Liver (tissue), 8 donors: ENCODE measurements at regions not wholly inside any gene's neighbourhood (a gene's known extent, or its start where the extent isn't known, plus 50 kb on each side); places are given as distances from the start of the nearest gene placed in this dataset.

Source experiments
- DNase-seq: peaks from one replicate; pipeline ENCODE4 v3.0.0-alpha.2; 2017; ENCODE audit warnings: low spot score
- H3K27ac ChIP-seq, 2 donors: one replicate each; pipeline ENCODE4 v1.7.0; 2013; ENCODE audit warnings: inconsistent platforms in 2 of 2, low read length in 2 of 2, control low read depth in 1 of 2, low read depth in 1 of 2, mild to moderate bottlenecking in 1 of 2
- H3K27me3 ChIP-seq, 4 donors: one replicate each; pipeline versions ENCODE4 v1.6.1 to v1.7.0; 2013; ENCODE audit warnings: low read length in 3 of 4, inconsistent platforms in 1 of 4, mild to moderate bottlenecking in 1 of 4, moderate library complexity in 1 of 4; ENCODE audit not compliant: control insufficient read depth in 4 of 4, insufficient read depth in 4 of 4
- H3K36me3 ChIP-seq, 4 donors: one replicate each; pipeline versions ENCODE4 v1.6.1 to v1.7.0; 2013; ENCODE audit warnings: low read length in 3 of 4, mild to moderate bottlenecking in 3 of 4, low read depth in 1 of 4, moderate library complexity in 1 of 4; ENCODE audit not compliant: control insufficient read depth in 4 of 4, insufficient read depth in 3 of 4
- H3K4me1 ChIP-seq, 4 donors: one replicate each; pipeline versions ENCODE4 v1.6.1 to v1.7.0; 2013; ENCODE audit warnings: low read length in 3 of 4, mild to moderate bottlenecking in 3 of 4, moderate library complexity in 1 of 4; ENCODE audit not compliant: control insufficient read depth in 4 of 4, insufficient read depth in 4 of 4
- H3K4me3 ChIP-seq, 3 donors: one replicate each; pipeline versions ENCODE4 v1.6.1 to v1.7.0; 2013; ENCODE audit warnings: low read length in 3 of 3, control low read depth in 1 of 3, low read depth in 1 of 3, mild to moderate bottlenecking in 1 of 3
- H3K9ac ChIP-seq, 2 donors: one replicate each; pipeline ENCODE4 v1.7.0; 2013; ENCODE audit warnings: low read length in 2 of 2, mild to moderate bottlenecking in 2 of 2, moderate library complexity in 2 of 2, control low read depth in 1 of 2, low read depth in 1 of 2
- H3K9me3 ChIP-seq, 4 donors: one replicate each; pipeline versions ENCODE4 v1.6.1 to v1.7.0; 2013; ENCODE audit warnings: low read length in 3 of 4; ENCODE audit not compliant: control insufficient read depth in 4 of 4
- ATF3 ChIP-seq: IDR thresholded peaks from 2 replicates; pipeline ENCODE4 v1.6.1; 2016; ENCODE audit warnings: antibody characterized with exemption
- CTCF ChIP-seq: fragments of 150-350 bp; IDR thresholded peaks from 2 replicates; pipeline ENCODE4 v1.5.1; 2017; ENCODE audit warnings: improper control_type of control experiment, low read depth, low read length; ENCODE audit not compliant: missing input control
- FOXA1 ChIP-seq: IDR thresholded peaks from 2 replicates; pipeline ENCODE4 v1.6.1; 2016; ENCODE audit warnings: antibody characterized with exemption
- HNF4G ChIP-seq: IDR thresholded peaks from 2 replicates; pipeline ENCODE4 v1.6.1; 2016; ENCODE audit warnings: antibody characterized with exemption
- RAD21 ChIP-seq, 2 donors: IDR thresholded peaks; 2 replicates each; pipeline ENCODE4 v1.6.1; 2016; ENCODE audit warnings: antibody characterized with exemption in 2 of 2, mild to moderate bottlenecking in 2 of 2
- RXRA ChIP-seq, 2 donors: IDR thresholded peaks; 2 replicates each; pipeline ENCODE4 v1.6.1; 2017 to 2018; ENCODE audit warnings: antibody characterized with exemption in 2 of 2, mild to moderate bottlenecking in 1 of 2
- SP1 ChIP-seq: IDR thresholded peaks from 2 replicates; pipeline ENCODE4 v1.6.1; 2018; ENCODE audit warnings: antibody characterized with exemption, mild to moderate bottlenecking
- TAF1 ChIP-seq: conservative IDR thresholded peaks from 2 replicates; pipeline ENCODE4 v1.6.1; 2016; ENCODE audit warnings: antibody characterized with exemption, mild to moderate bottlenecking
- YY1 ChIP-seq: IDR thresholded peaks from 2 replicates; pipeline ENCODE4 v1.6.1; 2016; ENCODE audit warnings: antibody characterized with exemption, mild to moderate bottlenecking
- ZBTB33 ChIP-seq: IDR thresholded peaks from 2 replicates; pipeline ENCODE4 v1.6.1; 2016; ENCODE audit warnings: antibody characterized with exemption
- WGBS: extraction: QIAGEN DNeasy Blood & Tissue Kit; methylation state at CpG from one replicate; pipeline ENCODE4 v1.1.7; 2013; 5-methylcytosine and 5-hydroxymethylcytosine counted together
- TF ChIP-seq, protein P1 (sequence below): IDR thresholded peaks from 2 replicates; pipeline ENCODE4 v1.6.1; 2016; ENCODE audit warnings: antibody characterized with exemption, mild to moderate bottlenecking
- TF ChIP-seq, protein P2 (sequence below): IDR thresholded peaks from 2 replicates; pipeline ENCODE4 v1.6.1; 2016; ENCODE audit warnings: antibody characterized with exemption
- donor health status: healthy.
- donor health status: healthy.
- donor health status: healthy.
- donor health status: healthy.
- donor health status: healthy.

DNA sequence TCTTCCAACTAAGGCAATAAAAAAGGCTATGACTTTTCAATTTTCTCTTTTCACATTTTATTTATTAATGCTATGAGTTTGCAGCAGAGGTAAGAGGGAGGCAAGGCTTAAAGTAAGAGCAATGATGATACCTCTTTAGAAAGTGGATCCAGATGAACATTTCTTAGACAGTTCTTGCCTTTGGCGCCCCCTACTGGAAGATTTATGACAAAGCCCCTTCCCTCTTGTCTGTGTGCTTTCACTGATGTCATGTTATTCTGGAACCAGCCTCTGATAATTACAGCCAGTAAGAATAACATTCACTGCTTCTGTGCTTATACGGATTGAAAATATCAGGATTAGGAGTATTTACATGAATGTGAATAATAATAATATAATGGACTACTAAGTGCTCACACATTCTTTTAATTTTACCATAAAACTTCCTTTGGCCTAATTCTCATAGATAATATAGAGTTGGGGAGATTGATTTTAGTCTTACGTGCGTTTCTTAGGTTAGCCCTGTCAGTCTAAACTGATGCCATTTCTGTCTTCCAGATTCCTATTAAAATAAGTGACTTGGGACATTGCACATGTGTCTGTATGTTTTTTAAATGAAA is 1929.9 kb upstream of the SEL1L start:
- 49% methylated on average over 4 of the region's 4 CpGs for WGBS
- H3K4me1 ChIP-seq, result no peaks in the 10 kb centered on the region
- H3K27ac ChIP-seq, result no peak overlapping the region
- H3K9me3 ChIP-seq, result peaks cover 0 to 5% (median 3%) of the 10 kb centered on the region in 4 donors
- no peaks in the 10 kb centered on the region for H3K36me3 ChIP-seq
- no peak for TF ChIP-seq RXRA (IDR thresholded peaks at IDR 0.05)
- TF ChIP-seq RAD21 (IDR thresholded peaks at IDR 0.05), result peak; percentile 68 to 69
- TF ChIP-seq CTCF, result peak; percentile 46
- no peak for DNase-seq
- no peaks in the 10 kb centered on the region for H3K27me3 ChIP-seq
- H3K4me3 ChIP-seq, result no peak overlapping the region
- H3K9ac ChIP-seq, result no peak overlapping the region

DNA sequence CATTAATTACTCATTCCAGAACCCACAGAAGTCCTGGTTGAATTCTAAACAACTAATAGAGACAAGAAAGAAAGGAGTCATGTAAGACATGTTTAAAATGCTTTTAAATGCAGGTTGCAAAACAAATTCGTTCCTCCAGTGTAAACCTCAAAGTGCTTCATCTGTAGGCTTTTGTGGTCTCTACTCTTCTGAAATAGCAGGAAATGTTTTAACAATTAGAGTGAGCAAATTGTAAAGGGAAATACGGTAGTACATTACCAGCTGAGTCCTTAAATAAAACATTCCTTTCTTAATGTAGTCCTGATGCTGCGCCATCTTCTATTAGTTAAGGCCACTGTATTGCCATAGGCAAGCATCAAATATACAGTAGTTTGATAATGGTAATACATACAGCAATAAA is 1934.2 kb upstream of the SEL1L start:
- Histone ChIP-seq H3K9me3 (no peaks in the 10 kb centered on the region), H3K36me3 (no peaks in the 10 kb centered on the region), H3K4me1 (no peaks in the 10 kb centered on the region), H3K9ac (no peak overlapping the region), H3K27me3 (no peaks in the 10 kb centered on the region), H3K4me3 (no peak overlapping the region), H3K27ac (no peak overlapping the region)
- TF ChIP-seq ATF3, result no peak
- TF ChIP-seq, protein P1, sequence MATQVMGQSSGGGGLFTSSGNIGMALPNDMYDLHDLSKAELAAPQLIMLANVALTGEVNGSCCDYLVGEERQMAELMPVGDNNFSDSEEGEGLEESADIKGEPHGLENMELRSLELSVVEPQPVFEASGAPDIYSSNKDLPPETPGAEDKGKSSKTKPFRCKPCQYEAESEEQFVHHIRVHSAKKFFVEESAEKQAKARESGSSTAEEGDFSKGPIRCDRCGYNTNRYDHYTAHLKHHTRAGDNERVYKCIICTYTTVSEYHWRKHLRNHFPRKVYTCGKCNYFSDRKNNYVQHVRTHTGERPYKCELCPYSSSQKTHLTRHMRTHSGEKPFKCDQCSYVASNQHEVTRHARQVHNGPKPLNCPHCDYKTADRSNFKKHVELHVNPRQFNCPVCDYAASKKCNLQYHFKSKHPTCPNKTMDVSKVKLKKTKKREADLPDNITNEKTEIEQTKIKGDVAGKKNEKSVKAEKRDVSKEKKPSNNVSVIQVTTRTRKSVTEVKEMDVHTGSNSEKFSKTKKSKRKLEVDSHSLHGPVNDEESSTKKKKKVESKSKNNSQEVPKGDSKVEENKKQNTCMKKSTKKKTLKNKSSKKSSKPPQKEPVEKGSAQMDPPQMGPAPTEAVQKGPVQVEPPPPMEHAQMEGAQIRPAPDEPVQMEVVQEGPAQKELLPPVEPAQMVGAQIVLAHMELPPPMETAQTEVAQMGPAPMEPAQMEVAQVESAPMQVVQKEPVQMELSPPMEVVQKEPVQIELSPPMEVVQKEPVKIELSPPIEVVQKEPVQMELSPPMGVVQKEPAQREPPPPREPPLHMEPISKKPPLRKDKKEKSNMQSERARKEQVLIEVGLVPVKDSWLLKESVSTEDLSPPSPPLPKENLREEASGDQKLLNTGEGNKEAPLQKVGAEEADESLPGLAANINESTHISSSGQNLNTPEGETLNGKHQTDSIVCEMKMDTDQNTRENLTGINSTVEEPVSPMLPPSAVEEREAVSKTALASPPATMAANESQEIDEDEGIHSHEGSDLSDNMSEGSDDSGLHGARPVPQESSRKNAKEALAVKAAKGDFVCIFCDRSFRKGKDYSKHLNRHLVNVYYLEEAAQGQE, result no peak
- no peak for TF ChIP-seq RAD21 (IDR thresholded peaks at IDR 0.05)
- TF ChIP-seq SP1, result no peak
- no peak for TF ChIP-seq CTCF
- 61% methylated on average over 3 of the region's 3 CpGs for WGBS
- DNase-seq, result no peak

DNA sequence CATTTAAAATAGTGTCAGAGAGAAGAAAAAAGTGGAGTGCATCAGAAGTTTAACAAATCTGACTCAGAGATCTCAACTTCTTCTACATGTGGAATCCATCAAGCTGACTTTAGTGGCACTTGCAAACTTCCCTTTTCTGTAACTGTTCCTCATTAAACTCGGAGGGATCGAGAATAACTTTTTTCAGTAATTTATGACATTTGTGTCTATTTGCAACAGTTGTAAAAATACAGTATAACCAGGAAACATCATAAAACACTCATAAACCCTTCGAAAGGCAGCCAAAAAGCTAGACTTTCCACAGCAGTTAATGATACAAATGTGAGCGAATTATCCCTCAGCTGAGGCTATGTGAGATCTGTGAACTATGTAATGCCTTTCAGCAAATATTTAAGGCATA is 1936.8 kb upstream of the SEL1L start:
- Histone ChIP-seq H3K4me3 (no peak overlapping the region), H3K36me3 (no peaks in the 10 kb centered on the region), H3K9me3 (no peaks in the 10 kb centered on the region), H3K9ac (no peak overlapping the region), H3K27ac (no peak overlapping the region), H3K4me1 (no peaks in the 10 kb centered on the region), H3K27me3 (no peaks in the 10 kb centered on the region)
- no peak for DNase-seq
- WGBS, result 61% methylated on average over 4 of the region's 4 CpGs
- TF ChIP-seq FOXA1 (no peak), TAF1 (no peak), ATF3 (no peak), YY1 (no peak), ZBTB33 (no peak), RXRA (IDR thresholded peaks at IDR 0.05) (no peak), HNF4G (no peak)
- TF ChIP-seq, protein P2, sequence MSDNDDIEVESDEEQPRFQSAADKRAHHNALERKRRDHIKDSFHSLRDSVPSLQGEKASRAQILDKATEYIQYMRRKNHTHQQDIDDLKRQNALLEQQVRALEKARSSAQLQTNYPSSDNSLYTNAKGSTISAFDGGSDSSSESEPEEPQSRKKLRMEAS, result no peak
- TF ChIP-seq, protein P1, result no peak
